ENCODE measurements at regions not wholly inside any gene's neighbourhood (a gene's known extent, or its start where the extent isn't known, plus 50 kb on each side); places are given as distances from the start of the nearest gene placed in this dataset.

GRCh38 chr1:217373761-217374701 lies 256.9 kb downstream of the GPATCH2 start:
- DNase-seq (ENCODE audit: low read depth), result no peak

DNA sequence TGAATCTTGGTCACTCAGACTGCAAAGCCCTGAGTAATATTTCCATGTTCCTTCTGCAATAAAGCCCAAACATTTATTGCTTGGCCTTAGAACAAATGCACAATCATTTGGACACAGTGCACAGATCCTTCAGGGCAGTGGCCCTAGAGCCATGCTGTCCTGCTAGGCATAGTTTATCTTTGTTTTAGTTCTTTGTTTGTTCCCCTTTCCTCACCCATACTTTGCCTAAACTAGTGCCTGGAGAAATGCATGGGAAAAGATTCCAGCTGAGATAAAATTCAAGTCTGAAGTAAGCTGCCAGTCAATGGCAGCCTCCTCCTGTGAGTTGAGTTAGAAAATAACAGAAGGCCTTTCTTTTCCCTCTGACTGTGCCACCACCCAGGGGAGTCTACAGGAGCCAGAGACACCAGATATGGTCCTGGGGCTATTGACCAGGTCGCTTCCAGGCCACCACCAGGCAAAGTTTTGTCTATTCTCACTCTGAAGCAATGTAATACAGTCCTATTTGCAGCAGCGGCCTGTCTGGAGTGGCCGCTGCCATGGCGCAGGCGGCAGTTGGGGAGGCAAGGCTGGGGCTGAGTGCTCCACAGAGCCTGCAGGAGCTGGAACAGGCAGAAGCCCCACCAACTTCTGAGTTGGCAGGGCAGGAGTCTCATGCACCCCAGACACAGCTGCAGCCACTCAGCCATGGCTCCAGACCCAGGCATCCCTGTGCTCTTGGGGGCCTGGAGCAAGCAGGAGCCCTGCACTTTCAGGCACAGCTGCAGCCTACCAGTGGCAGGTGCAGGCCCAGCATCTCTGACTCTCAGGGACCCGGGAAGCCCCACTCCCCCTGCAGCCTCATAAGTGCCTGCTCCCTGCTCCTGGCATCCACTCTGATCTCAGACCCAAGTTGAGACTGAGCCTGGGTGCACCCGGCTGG lies 258.6 kb downstream of the GPATCH2 start:
- DNase-seq (ENCODE audit: low read depth), result no peak

DNA sequence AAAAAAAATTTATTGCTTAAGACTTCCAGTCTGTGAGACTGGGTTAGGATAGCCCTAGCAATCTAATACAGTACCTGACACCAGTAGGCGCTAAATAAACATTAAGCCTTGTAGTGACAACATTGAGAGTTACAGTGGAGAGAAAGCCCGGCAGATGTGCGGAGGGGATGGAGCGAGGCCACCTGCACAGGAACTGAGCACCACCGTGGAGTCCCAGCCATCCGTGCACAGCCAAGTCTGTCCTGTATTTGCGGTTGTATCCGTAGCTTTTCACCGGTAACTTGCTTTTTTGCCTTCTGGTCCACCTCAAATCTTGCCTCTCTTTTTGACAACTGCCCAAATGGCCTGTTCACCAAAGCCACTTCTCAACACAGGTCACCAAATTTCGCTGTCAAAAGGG lies 260.1 kb downstream of the GPATCH2 start:
- no peak for DNase-seq (ENCODE audit: low read depth)

DNA sequence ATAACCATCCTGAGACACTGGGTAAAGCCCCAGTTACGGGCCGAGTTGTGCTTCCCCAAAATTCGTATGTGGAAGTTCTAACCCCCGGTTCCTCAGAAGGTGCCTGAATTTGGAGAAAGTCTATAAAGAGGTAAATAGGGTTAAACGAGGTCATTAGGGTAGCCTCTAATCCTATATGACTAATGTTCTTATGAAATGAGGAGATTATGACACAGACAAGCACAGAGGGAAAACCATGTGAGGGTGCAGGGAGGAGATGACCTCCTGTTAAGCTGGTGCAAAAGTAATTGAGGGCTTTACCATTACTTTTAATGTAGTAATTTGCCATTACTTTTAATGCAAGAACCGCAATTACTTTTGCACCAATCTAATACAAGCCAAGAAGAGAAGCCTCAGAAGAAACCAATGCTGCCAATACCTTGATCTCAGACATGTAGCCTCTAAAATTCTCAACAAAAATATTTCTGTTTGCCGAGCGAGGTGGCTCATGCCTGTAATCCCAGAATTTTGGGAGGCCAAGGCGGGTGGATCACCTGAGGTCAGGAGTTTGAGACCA lies 260.8 kb downstream of the GPATCH2 start:
- DNase-seq (ENCODE audit: low read depth), result no peak

DNA sequence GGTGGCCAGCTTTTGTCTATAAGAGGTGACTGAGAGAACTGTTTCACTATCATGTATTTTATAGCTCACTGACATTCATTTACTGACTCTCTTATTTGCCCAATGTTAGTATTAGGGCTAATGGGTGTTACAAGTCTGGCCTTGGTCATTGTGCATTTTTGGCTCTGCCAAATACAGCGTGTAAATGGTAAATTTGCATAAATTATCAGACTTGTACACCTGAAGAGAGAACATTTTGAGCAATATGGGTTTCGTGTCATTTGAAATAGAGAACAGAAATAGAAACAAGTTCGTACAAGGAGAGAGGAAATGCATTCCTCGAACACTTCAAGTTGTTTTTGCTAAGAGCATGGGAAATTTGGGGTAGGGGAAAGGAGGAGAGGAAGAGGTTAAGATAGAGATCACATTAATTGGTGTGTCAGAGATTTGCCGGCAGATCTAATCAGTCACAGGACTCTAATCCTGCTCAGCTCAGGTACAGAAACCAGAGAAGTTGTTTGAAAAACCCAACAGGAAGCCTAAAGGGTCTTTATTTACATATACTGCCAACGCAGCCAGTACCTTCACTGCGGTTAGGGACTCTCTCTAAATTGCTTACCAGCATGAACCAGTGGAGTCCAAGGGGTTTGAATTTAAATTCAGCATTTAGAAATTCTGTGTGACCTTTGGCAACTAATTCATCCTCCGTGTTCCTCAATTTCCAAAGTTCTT lies 261.5 kb downstream of the GPATCH2 start:
- DNase-seq (ENCODE audit: low read depth), result no peak

DNA sequence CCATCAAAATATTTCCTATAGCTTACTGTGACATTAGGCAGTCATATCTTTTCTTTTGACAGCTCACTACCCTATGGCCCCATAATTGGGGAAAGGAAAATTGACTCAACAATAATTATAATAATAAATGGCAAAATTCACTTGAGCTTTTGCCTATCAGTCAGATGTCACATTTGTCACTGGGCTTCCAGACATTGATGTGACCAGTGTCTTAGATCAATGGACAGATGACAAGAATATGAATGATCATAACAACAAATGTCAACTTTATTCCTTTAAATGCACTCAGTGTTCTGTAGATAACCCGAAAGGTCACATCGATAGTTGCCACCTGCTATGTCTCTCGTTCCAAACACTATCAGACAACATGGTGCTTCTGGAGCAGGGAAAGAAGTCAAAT lies 266.7 kb downstream of the GPATCH2 start:
- DNase-seq (ENCODE audit: low read depth), result no peak

DNA sequence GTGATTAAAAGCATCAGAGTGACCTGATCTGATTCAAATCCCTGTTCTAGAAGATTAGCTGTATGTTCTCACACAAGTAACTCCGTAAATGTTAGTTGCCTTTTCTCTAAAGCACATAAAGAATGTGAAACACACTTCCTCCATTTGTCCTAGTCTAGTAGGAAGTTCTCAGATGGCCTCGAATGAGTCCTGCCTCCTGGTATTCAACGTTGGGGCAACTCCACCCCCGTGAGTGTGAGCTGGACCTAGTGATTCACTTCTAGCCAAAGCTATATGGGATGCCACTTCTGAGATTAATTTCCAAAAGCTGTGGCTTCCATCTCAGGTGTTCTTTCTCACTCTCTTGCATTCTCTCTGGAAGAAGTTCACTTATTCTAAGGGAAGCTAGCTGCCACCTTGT lies 267.6 kb downstream of the GPATCH2 start:
- no peak for DNase-seq (ENCODE audit: low read depth)

- DNase-seq (ENCODE audit: low read depth), result no peak
Observed at GRCh38 chr1:217360510-217360909, 270.4 kb downstream of the GPATCH2 start.

DNA sequence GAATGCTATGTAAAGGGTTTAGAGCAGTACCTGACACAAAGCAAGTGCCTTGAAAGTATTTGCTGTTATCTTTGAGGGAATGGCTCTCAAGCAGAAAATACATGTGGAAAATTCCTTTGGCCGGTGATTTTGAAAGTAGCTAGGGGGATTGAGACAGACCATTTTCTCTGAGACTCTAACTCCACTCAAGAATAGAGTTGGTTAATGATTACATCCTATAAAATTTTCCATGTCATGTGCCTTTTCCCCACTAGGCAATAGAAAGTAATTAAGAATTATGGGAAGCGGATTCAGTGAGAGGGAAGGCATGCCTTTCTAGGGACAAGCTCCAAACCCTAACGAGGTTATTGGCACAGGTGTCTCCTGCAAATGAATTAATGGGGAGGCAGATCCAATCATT lies 276.0 kb downstream of the GPATCH2 start:
- no peak for DNase-seq (ENCODE audit: low read depth)

GRCh38 chr1:217348960-217349664 lies 281.8 kb downstream of the GPATCH2 start:
- no peak for DNase-seq (ENCODE audit: low read depth)

- no peak for DNase-seq (ENCODE audit: low read depth)
Observed at GRCh38 chr1:217344712-217345111, 286.2 kb downstream of the GPATCH2 start.

GRCh38 chr1:217343907-217344306 lies 287.0 kb downstream of the GPATCH2 start:
- DNase-seq (ENCODE audit: low read depth), result no peak

DNA sequence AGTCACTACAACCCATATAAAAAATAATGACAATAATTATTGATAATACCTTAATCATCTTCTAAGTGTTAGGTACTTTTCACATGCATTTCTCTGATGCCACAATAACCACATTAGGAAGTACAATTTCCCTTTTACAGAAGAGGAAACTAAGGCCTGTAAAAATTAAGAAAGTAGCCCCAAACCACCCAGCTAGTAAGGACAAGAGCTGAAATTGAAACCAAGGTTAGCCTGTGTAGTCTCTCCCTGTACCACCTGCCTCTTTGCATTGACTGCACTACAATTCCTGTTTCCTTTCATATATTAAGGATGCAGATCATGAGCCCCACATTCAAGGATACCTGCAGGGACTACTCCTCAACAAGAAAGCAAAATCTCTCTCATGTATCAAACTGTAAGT lies 288.8 kb downstream of the GPATCH2 start:
- no peak for DNase-seq (ENCODE audit: low read depth)

DNA sequence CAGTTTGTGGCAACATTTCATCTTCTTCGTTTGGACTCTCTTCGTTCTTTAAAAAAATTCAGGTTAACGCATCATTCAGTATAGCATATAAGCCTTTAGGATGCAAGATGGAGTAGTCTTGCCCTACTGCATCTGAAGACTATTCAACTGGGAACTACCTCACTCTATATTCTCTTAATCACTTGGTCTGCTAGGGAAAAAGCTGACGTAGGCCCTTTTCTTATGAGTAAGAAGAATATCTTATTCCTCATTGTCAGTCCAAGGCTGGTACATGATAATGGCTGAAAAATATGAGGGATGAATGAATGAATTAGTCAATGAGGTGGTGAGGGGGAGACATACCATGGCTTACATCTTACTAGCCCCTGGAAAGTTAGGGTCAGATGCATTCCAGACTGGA lies 294.2 kb downstream of the GPATCH2 start:
- DNase-seq (ENCODE audit: low read depth), result no peak

- DNase-seq (ENCODE audit: low read depth), result peak; percentile 16
Observed at GRCh38 chr1:217333939-217334338, 297.0 kb downstream of the GPATCH2 start.

GRCh38 chr1:217332431-217333065 lies 298.3 kb downstream of the GPATCH2 start:
- no peak for DNase-seq (ENCODE audit: low read depth)

GRCh38 chr1:217331698-217332097 lies 299.2 kb downstream of the GPATCH2 start:
- DNase-seq (ENCODE audit: low read depth), result no peak

DNA sequence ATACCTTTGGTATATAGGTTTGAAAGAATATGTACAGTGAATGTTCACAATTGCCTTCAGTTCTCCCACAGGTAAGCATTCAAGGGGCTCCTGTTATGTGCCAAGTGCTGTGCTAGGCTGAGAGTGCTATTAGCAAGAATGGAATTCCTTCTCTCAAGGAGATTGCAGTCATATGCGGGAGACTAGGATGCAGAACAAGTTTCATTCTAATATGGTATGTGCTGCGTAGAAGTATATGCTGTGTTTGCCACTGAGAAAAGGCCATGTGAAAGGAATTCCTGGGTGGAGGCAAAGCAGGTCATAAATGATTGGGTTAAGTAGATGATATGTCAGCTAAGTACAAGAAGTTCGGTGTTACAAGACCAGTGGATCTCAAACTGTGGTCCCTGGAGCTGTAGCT lies 303.0 kb downstream of the GPATCH2 start:
- no peak for DNase-seq (ENCODE audit: low read depth)

DNA sequence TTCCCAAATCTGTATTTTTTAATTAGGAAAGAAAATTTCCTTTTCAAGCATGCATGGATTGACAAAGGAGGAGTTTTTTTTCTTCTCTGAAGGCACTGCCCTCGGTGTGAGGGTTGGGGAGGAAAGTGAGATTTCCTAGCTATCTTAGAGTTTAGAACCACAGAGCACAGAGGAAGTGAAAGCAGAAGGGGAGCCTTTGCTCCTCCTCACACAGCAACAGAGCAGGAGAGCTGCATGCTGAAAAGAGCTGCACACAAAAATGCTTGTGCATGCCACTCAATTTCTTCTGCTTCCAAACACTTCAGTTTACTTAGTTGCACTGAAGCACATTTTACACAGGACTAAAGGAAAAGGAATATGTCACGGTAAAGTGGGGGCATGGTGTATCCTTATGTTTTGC lies 308.1 kb downstream of the GPATCH2 start:
- DNase-seq (ENCODE audit: low read depth), result no peak

DNA sequence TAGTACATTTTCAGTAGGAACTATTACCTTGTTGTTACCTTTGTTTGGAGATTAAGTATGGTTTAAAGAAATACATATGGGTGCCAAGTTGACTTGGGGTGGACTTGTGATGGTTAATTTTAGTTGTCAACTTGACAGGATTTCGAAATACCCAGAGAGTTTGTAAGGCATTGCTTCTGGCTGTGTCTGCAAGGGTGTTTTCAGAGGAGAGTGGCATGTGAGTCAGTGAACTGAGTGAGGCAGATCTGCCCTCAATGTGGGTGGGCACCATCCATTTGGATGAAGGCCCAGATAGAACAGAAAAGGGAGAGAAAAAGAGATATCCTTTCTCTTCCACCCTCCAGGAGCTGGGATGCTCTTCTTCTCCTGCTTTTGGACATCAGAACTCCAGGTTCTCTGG lies 315.5 kb downstream of the GPATCH2 start:
- DNase-seq (ENCODE audit: low read depth), result peak; percentile 20

GRCh38 chr1:217313096-217313495 lies 317.8 kb downstream of the GPATCH2 start:
- DNase-seq (ENCODE audit: low read depth), result no peak

Data from fibroblast of the conjunctiva (primary cell).